ENCODE measurements at regions not wholly inside any gene's neighbourhood (a gene's known extent, or its start where the extent isn't known, plus 50 kb on each side); places are given as distances from the start of the nearest gene placed in this dataset.
A peak's percentile ranks its signal among the peaks of the same experiment; 100 is the strongest.

- no peak for TF ChIP-seq JUND (IDR thresholded peaks at IDR 0.05; ENCODE audit: low read depth)
- DNase-seq (ENCODE audit: low read depth in 1 of 2, low spot score in 1 of 2), result no peak
- in situ Hi-C loops (cut with HindIII; ENCODE audit: low pct_unique_long_range_greater_than_20kb, low sequenced_read_pairs), result no loop called here
These were observed 454.8 kb downstream of the CSNK1G3 start for GRCh38 chr5:123966781-123967180.

GRCh38 chr5:123965626-123966025 lies 453.6 kb downstream of the CSNK1G3 start:
- in situ Hi-C loops (cut with HindIII; ENCODE audit: low pct_unique_long_range_greater_than_20kb, low sequenced_read_pairs), result no loop called here

GRCh38 chr5:123964884-123965283 lies 452.9 kb downstream of the CSNK1G3 start:
- in situ Hi-C loops (cut with HindIII; ENCODE audit: low pct_unique_long_range_greater_than_20kb, low sequenced_read_pairs), result no loop called here
- no peak for DNase-seq (ENCODE audit: low read depth in 1 of 2, low spot score in 1 of 2)
- no peak for TF ChIP-seq JUND (IDR thresholded peaks at IDR 0.05; ENCODE audit: low read depth)

More at GRCh38 chr5:123965626-123966025, 453.6 kb downstream of the CSNK1G3 start:
- no peak for TF ChIP-seq JUND (IDR thresholded peaks at IDR 0.05; ENCODE audit: low read depth)
- no peak for DNase-seq (ENCODE audit: low read depth in 1 of 2, low spot score in 1 of 2)

- DNase-seq (ENCODE audit: low read depth in 1 of 2, low spot score in 1 of 2), result no peak
- in situ Hi-C loops (cut with HindIII; ENCODE audit: low pct_unique_long_range_greater_than_20kb, low sequenced_read_pairs), result no loop called here
- no peak for TF ChIP-seq JUND (IDR thresholded peaks at IDR 0.05; ENCODE audit: low read depth)
These were observed 448.5 kb downstream of the CSNK1G3 start for GRCh38 chr5:123960526-123960925.

- no peak for TF ChIP-seq JUND (IDR thresholded peaks at IDR 0.05; ENCODE audit: low read depth)
- in situ Hi-C loops (cut with HindIII; ENCODE audit: low pct_unique_long_range_greater_than_20kb, low sequenced_read_pairs), result no loop called here
- peak in 1 of 2 experiments; percentile 12 for DNase-seq (ENCODE audit: low read depth in 1 of 2, low spot score in 1 of 2)
These were observed 439.6 kb downstream of the CSNK1G3 start for GRCh38 chr5:123951582-123951977.

GRCh38 chr5:123950701-123951581 lies 439.0 kb downstream of the CSNK1G3 start:
- no peak for TF ChIP-seq JUND (IDR thresholded peaks at IDR 0.05; ENCODE audit: low read depth)
- in situ Hi-C loops (cut with HindIII; ENCODE audit: low pct_unique_long_range_greater_than_20kb, low sequenced_read_pairs), result no loop called here

GRCh38 chr5:123949807-123950340 lies 437.9 kb downstream of the CSNK1G3 start:
- no peak for TF ChIP-seq JUND (IDR thresholded peaks at IDR 0.05; ENCODE audit: low read depth)
- in situ Hi-C loops (cut with HindIII; ENCODE audit: low pct_unique_long_range_greater_than_20kb, low sequenced_read_pairs), result no loop called here
- DNase-seq (ENCODE audit: low read depth in 1 of 2, low spot score in 1 of 2), result no peak

More at GRCh38 chr5:123950701-123951581, 439.0 kb downstream of the CSNK1G3 start:
- DNase-seq (ENCODE audit: low read depth in 1 of 2, low spot score in 1 of 2), result no peak

GRCh38 chr5:123949043-123949804 lies 437.2 kb downstream of the CSNK1G3 start:
- DNase-seq (ENCODE audit: low read depth in 1 of 2, low spot score in 1 of 2), result no peak
- in situ Hi-C loops (cut with HindIII; ENCODE audit: low pct_unique_long_range_greater_than_20kb, low sequenced_read_pairs), result no loop called here
- TF ChIP-seq JUND (IDR thresholded peaks at IDR 0.05; ENCODE audit: low read depth), result no peak

GRCh38 chr5:123947797-123948196 lies 435.8 kb downstream of the CSNK1G3 start:
- in situ Hi-C loops (cut with HindIII; ENCODE audit: low pct_unique_long_range_greater_than_20kb, low sequenced_read_pairs), result no loop called here
- TF ChIP-seq JUND (IDR thresholded peaks at IDR 0.05; ENCODE audit: low read depth), result no peak

GRCh38 chr5:123945548-123945947 lies 433.6 kb downstream of the CSNK1G3 start:
- TF ChIP-seq JUND (IDR thresholded peaks at IDR 0.05; ENCODE audit: low read depth), result no peak
- no peak for DNase-seq (ENCODE audit: low read depth in 1 of 2, low spot score in 1 of 2)
- in situ Hi-C loops (cut with HindIII; ENCODE audit: low pct_unique_long_range_greater_than_20kb, low sequenced_read_pairs), result no loop called here

More at GRCh38 chr5:123947797-123948196, 435.8 kb downstream of the CSNK1G3 start:
- DNase-seq (ENCODE audit: low read depth in 1 of 2, low spot score in 1 of 2), result no peak

- DNase-seq (ENCODE audit: low read depth in 1 of 2, low spot score in 1 of 2), result no peak
- no peak for TF ChIP-seq JUND (IDR thresholded peaks at IDR 0.05; ENCODE audit: low read depth)
- in situ Hi-C loops (cut with HindIII; ENCODE audit: low pct_unique_long_range_greater_than_20kb, low sequenced_read_pairs), result no loop called here
These were observed 431.2 kb downstream of the CSNK1G3 start for GRCh38 chr5:123943151-123943550.

GRCh38 chr5:123940416-123940815 lies 428.4 kb downstream of the CSNK1G3 start:
- DNase-seq (ENCODE audit: low read depth in 1 of 2, low spot score in 1 of 2), result no peak
- no peak for TF ChIP-seq JUND (IDR thresholded peaks at IDR 0.05; ENCODE audit: low read depth)
- in situ Hi-C loops (cut with HindIII; ENCODE audit: low pct_unique_long_range_greater_than_20kb, low sequenced_read_pairs), result no loop called here

GRCh38 chr5:123937230-123937629 lies 425.3 kb downstream of the CSNK1G3 start:
- peak; percentile 13 to 88 for DNase-seq (ENCODE audit: low read depth in 1 of 2, low spot score in 1 of 2)
- no peak for TF ChIP-seq JUND (IDR thresholded peaks at IDR 0.05; ENCODE audit: low read depth)
- in situ Hi-C loops (cut with HindIII; ENCODE audit: low pct_unique_long_range_greater_than_20kb, low sequenced_read_pairs), result no loop called here

Measured in T47D (cell line).